GM12872 (cell line): ENCODE measurements at regions not wholly inside any gene's neighbourhood (a gene's known extent, or its start where the extent isn't known, plus 50 kb on each side); places are given as distances from the start of the nearest gene placed in this dataset.

ENCODE experiments used
- CTCF ChIP-seq: IDR thresholded peaks from 3 replicates; pipeline ENCODE4 v1.5.1; 2011; ENCODE audit warnings: low read depth, mild to moderate bottlenecking, low read length, moderate library complexity; ENCODE audit not compliant: insufficient read depth

DNA sequence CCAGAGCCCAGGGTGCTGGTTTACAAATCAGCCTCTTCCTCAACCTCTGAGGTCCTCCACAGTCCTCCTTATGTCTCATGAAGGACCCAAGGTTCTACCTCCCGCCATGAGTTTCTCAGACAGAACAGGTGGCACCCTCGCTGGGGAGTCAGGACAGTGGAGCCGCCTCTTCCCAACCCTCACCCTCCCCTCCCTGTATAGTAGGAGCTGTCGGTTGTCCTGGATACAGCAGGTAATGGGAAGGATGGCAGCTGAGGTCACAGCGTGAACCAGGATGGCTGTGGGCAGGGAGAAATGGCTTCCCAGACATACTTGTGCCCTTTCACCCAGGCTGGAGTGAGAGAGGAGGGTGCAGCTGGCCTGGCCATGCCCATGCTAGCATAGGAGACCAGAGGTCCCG lies 134.6 kb downstream of the CHST1 start:
- TF ChIP-seq CTCF, result no peak

- TF ChIP-seq CTCF, result no peak
Measured at GRCh38 chr11:45530111-45530510, 135.3 kb downstream of the CHST1 start.

- TF ChIP-seq CTCF, result no peak
Measured at GRCh38 chr11:45528435-45528834, 137.0 kb downstream of the CHST1 start.

DNA sequence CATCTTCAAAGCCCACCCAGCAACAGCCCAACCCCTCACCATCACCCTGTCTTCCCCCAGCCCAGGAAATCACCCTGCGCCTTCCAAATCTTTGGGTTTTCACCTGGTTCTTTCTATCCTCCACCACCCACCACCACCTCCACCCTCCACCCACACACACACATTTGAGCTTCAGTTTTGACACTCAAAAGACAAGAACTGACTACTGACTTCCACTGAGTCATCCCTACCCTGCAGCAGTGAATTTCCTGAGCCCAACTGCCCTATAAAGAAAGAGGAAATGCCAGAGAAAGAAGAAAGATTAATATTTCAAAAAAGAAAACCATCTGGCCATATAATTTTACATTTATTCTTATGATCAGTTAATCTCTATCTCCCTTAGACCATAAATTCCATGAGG lies 137.5 kb downstream of the CHST1 start:
- no peak for TF ChIP-seq CTCF

DNA sequence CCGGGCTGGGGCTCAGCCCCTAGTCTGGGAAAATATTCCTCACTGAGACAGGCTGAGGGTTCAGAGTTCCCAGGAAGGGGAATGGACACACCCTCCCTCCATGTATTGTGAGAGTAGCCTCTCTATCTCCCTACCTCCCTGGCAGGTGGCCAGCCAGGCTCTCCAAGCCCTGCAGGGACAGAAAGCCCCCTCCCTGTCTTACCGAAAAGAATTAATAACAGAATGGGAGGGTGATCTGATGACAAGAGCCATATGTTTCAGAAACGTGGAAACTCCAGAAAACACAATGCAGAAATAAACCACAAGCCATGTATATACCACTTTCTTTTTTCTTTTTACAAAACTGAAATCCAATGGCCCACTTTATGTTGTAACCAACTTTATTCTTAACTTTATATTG lies 140.0 kb downstream of the CHST1 start:
- no peak for TF ChIP-seq CTCF

GRCh38 chr11:45523760-45524159 lies 141.7 kb downstream of the CHST1 start:
- no peak for TF ChIP-seq CTCF

GRCh38 chr11:45518833-45519535 lies 146.4 kb downstream of the CHST1 start:
- TF ChIP-seq CTCF, result no peak
